ENCODE measurements at regions not wholly inside any gene's neighbourhood (a gene's known extent, or its start where the extent isn't known, plus 50 kb on each side); places are given as distances from the start of the nearest gene placed in this dataset.

DNA sequence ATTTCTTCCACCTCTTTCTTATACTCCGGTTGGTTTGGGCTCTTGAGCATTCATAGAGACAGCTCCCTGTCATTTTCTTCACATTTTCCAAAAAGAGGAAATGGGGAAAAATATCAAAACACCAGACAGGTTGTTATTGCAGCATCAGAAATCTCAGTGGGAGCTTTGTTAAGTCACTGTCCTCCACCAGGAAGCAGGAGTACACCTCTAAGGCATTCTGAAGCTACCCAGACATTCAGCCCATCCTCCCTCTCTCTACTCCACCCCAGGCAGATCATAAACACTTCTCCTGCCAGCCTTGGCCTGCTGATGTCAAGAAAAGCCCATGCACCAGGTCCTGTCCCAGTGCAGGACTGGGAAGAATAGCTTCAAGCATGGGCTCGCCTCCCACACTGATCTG is 1198.3 kb downstream of the VRK1 start:
- TF ChIP-seq ZNF274 (IDR thresholded peaks at IDR 0.05; ENCODE audit: low read depth, low read length), result no peak
- TF ChIP-seq SUZ12 (IDR thresholded peaks at IDR 0.05; ENCODE audit: extremely low read depth, insufficient read depth, insufficient read length), result no peak
